NCI-H1930 (cell line): ENCODE measurements at regions not wholly inside any gene's neighbourhood (a gene's known extent, or its start where the extent isn't known, plus 50 kb on each side); places are given as distances from the start of the nearest gene placed in this dataset.
"Not testable (repeated sequence)": the region's sequence is repeated elsewhere in the genome, so short reads cannot be mapped to it uniquely, and the experiment has no call there.

Experiments
- DNase-seq, 2 experiments: peaks; one replicate each; lab custom pipeline; 2025; lab: John Stamatoyannopoulos, UW

DNA sequence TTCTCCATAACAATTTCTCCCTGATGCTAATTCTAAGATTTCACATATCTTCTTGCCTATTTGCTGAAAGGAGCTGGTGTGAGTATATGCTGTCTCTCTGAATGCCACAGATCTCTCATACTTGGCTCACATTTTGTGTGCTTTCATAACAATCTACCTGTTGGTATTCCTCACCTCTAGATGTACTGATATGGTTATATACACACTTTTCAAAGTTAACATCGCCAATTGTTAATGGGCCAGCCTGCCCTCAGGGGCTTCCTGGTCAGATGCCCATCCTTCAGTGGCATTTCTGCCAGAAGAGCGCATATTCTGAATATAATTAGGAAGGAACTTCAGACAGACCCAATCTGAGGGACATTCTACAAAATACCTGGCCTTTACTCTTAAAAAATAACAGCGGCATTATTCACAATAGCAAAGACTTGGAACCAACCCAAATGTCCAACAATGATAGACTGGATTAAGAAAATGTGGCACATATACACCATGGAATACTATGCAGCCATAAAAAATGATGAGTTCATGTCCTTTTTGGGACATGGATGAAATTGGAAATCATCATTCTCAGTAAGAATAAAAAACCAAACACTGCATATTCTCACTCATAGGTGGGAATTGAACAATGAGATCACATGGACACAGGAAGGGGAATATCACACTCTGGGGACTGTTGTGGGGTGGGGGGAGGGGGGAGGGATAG is 123.9 kb upstream of the FAT1 start:
- not testable (repeated sequence) for DNase-seq

DNA sequence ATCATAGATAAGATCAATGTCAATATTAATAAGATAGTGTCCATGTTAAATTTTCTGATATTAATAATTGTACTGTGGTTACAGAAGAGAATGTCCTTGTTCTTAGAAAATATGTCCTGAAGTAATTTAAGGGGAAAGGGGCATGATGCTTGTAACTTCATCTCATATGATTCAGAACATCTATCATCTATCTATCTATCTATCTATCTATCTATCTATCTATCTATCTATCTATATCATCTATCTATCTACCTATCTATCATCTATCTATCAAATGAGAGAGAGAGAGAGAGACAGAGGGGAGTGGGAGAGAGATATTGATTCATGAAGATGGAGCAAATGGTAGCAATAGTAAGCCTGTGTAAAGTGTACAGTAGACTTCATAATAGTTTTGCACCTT is 124.8 kb upstream of the FAT1 start:
- no peak for DNase-seq

DNA sequence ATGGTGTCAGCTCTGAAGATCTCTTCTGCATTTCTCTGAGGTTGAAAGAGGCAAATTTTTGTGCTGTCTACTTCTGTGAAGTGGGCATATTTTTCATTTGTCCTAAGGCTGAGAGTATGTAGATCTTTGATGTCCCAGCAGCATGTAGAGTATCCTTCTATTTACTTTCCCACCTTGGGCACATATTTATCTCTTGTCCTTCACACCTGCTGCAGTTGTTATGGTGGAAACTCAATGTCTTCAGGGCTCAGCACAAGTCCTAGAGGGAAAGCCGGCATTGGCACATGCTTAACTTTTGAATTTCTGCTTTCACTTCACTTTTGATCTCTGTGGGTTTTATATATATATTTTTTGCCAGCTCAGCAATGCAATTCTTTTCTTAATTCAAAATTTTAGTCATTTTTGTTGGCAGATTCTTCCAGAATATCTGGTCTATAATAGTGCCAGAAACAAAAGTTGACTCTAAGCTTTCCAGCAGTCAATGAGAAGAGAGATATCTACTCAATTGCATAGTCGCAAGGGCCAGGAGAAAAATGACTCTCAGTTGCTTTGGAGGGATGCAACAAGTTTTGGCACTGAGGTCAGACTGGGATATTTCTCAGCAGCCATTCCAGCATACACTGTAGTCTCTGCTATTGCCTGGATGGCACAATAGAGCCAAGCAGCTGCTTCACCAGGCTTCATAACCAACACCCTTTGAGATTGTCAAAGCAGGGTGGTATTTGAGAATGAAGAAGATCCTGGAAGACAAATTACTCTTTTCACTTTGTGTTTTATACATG is 127.8 kb upstream of the FAT1 start:
- DNase-seq, result no peak

DNA sequence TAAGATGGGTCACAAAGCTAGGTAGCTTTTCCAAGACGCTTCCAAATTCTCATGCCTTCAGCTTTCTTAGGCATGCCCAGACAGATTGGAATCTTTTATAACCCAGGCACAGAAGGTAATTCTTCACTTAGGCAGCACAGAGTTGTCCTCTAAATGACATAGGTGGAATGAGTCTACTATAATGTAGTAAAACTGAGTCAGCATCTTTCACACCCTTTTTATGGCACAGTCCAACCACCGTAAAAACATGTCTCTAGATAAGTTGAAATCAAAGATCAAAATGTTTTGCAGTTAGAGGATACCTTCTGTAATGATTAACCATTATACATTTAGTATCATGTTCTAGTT is 128.4 kb upstream of the FAT1 start:
- DNase-seq, result no peak

DNA sequence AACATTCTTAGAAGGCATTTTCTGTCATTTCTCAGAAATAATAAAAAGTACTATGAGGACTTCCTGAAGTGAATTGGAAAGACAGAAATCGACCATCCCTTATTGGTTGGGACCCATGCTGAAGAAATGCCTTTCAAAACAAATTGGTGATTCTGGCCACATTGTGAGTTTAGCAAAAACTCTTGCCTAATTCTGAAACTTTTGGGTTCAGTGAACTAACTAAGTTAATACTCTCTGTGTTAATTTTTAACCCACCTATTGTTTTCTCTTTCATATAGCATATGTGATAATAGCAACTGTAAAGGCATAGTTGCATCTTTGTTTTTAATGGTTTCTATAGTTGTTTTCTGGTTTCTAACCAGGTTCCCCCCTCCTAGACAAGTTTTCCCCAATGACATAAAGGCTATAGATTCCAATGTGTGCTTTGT is 129.3 kb upstream of the FAT1 start:
- DNase-seq, result no peak

DNA sequence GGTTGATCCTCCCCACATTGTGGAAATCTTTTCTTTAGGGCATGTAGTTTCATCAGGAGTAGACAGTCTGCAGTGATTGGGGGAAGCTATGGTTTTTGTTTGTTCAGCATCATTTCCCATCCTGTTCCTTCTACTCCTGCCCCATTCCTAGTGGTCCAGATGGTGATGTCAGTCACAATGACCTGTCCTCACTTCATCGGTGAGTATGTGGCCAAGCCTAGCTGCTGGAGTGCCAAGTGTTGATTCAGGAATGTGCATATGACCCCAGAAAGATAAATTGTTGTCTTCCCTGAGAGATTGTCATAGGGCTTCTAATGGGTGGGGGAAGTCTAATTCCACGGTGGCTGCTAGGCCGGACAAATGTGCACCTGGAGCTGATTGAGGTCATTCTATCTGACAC is 130.6 kb upstream of the FAT1 start:
- no peak for DNase-seq

DNA sequence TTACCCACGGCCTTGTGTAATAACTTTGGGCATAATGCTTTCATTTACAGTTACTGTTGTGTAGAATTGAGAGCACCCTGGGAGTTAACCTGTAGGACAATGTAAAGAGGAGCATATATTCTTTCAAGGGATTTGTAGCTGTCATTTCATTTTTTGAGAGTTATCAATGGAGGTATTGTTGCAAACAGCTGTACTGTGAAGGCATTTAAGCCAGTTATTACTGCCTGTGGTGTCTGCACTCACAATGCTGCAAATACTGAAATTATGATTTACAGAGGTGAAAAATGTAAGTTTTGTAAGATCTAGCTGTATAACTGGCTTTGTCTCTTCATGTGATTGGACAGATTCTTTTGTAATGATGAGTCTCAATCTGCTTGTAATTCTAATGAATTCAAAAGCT is 131.5 kb upstream of the FAT1 start:
- DNase-seq, result no peak

DNA sequence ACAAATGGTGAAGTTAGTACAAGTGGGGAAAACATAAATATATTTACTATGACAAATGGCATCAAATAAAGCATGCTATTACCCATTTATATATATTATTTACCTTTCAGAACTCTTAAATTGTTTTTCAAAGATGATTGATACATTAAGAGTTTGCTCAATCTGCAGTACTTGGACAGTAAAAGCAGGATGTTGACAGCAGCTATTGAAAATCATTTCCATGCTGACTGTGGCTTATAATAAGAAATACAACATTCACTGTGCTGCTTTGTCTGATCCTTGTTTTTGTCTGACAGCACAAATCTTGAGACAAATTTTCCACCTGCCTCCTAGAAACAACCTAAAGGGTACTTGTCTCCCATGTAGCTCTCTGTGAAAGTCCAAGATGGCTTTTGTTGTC is 134.1 kb upstream of the FAT1 start:
- no peak for DNase-seq

DNA sequence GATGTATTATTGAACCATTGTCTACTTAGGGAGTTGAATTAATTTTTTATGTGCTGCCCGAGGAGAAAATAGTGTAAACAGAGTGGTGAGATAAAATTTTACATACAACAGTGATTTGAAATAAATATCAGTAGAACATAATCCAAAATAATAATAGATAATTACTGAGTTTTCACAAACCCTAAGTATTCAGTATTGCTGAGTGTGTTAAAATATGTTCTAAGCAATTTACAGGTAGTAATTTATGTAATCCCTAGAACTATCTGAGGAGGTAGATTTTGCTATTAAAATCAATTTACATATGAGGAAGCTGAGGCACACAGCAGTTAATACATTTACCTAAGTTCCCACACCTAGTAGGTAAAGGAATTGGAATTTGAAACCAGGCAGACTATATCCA is 134.7 kb upstream of the FAT1 start:
- DNase-seq, result no peak

DNA sequence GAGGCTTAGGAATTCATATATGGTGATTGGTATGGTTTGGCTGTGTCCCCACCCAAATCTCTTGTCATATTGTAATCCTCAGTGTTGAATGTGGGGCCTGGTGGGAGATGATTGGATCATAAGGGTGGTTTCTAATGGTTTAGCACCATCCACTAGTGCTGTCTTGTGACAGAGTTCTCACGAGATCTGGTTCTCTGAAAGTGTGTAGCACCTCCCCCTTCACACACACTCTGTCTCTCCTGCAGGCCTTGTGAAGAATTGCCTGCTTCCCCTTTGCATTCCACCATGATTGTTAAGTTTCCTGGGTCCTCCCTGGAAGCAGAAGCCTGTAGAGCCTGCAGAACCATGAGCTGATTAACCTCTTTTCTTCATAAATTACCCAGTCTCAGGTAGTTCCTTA is 135.8 kb upstream of the FAT1 start:
- no peak for DNase-seq

DNA sequence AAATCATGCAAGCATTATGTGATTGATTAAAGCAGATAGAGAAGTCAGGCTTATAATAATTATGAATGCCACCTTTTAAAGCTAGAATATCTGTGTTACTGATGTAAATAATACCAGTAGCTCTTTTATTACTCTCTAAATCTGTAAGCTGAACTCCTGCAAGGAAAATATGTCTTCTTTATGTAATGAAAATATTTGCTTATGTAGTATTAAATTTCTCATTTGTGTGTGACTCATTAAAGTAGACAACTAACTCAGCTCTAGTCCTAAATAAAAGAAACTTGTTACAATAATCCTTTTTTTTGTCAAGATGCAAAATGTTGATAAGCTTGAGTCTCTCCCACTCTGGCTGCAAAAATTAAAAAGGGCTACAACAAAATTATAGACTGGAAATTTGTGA is 137.7 kb upstream of the FAT1 start:
- DNase-seq, result no peak

DNA sequence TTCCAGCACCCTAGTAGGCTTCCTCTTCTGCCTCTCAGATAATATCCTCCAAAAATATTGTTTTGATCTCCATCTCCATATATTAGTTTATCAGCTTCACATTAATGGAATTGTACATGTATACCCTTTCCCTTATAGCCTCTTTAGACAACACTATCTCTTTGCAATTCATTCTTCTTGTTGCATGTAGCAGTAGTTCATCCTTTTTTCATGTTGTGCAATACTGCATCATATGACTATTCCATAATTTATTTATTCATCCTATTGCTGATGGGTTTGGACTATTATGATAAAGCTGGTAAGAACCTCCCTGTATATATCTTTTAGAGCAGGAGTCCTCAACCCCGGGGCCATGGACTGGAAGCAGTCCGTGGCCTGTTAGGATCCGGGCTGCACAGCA is 148.2 kb upstream of the FAT1 start:
- DNase-seq, result no peak

DNA sequence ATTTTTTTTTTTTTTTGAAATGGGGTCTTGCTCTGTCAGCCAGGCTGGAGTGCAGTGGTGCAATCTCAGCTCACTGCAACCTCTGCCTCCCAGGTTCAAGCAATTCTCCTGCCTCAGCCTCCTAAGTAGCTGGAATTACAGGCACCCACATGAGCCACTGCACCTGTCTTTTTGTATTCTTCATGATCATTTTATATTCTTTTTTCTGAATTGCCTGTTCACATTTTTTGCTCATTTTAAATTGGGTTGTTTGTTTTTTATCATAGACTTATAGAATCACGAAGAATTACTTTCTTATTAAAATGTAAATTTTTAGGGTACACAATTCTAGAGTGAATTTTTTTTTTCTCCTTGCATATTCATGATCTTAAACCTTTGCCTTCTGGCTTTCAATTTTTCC is 149.4 kb upstream of the FAT1 start:
- DNase-seq, result not testable (repeated sequence)

DNA sequence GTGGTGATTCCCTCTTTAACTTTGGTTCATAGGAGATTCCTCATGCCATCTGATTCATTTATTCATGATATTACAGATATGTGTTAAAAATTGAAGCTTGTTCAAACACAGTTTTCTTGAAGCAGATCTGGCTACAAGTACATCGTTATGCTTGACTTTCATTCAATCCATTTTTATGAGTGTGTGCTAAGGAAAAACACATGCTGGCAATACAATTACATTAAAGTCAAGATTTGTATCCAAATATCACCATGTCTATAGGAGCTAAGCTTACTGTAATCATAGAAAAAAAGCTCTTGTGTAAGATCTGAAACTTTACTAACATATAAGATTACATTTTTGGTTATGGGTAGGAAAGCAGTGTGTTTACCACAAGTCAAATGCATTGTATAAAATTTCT is 151.8 kb upstream of the FAT1 start:
- DNase-seq, result no peak

DNA sequence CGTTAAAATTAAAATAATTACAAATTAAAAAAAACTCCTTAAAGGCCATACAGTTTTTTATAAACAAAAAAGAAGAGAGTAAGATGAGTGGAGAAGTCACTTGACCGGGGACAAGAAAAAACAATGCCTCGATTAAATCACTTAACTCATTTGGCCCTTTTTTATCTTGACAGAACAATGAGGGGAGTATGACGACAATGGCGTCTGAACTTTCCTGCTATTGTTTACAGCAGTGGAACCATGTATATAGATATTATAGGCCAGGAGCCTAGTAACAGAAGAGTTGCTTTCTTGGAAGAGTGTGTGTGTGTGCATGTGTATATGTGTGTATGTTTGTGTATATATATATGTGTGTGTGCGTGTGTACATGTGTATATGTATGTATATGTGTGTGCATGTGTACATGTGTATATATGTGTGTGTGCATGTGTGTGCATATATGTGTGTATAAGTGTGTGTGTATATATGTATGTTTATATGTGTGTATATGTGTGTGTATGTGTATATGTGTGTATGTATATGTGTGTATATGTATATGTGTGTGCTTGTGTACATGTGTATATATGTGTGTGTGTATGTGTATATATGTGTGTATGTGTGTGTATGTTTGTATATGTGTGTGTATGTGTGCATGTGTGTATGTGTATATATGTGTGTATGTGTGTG is 153.4 kb upstream of the FAT1 start:
- DNase-seq, result no peak

DNA sequence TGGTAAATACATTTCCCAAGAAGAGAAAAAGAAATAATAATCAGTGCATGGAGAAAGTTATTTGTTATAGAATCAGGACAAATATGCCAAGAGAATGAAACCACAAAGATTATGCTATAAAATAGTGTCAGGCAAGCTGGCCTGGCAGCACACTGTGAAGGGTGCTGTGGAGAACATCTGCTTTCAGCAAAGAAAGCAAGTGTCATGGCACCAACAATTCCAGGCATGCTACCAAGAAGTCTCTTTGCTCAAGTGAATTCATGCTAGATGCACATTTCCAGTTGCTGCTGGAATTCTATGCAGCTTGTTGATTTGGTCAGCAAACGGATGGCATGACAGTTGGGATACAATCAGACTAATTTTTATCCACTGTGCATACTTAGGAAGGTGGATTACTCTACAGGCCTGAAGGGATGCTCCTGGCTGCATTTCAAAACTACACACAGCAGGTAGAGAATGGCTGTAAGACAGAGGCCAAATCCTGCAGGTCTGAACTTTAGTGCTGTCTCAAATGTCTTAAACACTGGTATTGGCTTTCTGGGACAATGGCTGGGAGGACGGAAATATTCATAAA is 154.6 kb upstream of the FAT1 start:
- DNase-seq, result no peak

DNA sequence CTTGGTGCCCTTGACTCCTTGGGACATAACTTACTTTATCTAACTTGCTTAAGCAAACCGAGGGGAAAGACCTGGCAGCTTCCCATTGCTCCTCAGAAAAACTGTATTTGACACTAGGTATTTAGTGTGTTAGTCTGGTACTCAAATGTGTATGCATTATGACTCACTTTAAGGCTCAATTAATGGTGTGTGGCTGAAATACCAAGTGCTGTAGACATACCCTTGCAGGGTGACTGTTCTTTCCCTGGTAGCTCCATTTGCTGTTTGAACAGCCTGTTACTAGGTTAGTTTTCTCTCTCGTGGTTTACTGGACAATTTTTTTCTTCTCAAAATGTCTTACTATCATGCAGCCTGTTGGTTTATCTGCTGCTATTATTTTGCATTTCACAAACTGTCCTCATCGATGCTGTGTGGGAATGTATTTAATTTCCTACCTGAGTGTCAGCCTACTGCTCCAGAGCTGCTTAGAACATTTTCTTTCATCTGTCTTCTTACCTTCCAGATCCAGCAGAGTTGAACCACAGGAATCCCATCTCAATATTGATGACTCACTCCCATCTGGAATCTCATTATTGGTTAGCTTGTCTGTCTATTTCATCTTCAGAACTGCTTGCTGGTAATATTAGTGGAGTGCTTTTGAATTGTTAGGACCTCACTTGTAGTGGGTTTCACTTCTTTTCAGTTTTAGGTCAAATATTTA is 158.0 kb upstream of the FAT1 start:
- no peak for DNase-seq

DNA sequence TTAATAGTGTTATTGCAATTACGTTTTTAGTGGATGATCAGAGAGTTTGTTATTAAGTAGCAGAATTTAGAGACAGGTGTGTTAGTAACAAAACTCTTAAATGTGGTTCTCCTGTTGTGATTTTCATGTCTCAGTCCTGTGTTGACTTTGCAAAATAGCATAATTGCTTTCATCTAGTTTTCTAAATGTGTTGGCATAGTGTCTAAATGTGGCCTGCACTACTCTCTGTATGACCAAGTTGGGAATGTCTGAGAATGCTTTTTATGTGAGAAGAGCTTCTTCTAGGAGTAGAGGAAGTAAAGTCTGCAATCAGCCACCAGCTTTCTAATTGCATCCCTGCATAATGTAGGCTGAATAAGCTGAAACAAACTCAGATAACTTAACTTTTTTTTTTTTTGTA is 158.6 kb upstream of the FAT1 start:
- DNase-seq, result no peak

DNA sequence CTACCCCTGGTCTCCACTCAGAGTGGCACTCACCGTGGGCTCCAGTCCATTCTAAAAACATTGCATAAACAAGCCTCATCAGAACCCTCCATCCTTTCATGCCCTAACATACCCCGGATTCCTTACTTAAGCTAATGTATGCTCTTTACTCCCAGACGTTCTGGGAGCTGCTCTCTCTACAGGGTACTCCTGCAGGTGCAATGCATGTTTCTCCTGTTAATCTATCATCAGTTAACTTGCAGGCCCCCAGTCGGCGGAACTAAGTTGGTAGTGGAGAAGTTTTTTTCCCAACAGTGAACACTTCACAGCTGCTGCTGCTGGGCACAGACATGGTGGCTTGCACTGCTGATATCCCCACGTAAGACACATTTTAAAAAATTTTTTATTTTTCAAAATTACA is 161.6 kb upstream of the FAT1 start:
- DNase-seq, result no peak

DNA sequence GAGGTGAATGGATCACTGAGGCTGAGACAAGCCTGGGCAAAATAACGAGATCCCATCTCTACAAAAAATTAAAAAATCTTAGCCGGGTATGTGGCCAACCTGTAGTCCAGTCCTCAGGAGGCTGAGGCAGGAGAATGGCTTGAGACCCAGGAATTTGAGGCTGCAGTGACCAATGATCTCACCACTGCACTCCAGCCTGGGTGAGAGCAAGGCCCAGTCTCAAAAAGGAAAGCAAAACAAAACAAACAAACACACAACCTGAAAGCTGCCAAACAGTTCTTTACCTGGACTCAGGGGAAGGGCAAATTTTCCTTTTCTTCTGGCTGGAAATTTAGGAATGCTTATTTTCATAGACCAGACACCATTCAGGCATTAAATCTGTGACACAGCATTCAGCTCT is 163.1 kb upstream of the FAT1 start:
- no peak for DNase-seq

DNA sequence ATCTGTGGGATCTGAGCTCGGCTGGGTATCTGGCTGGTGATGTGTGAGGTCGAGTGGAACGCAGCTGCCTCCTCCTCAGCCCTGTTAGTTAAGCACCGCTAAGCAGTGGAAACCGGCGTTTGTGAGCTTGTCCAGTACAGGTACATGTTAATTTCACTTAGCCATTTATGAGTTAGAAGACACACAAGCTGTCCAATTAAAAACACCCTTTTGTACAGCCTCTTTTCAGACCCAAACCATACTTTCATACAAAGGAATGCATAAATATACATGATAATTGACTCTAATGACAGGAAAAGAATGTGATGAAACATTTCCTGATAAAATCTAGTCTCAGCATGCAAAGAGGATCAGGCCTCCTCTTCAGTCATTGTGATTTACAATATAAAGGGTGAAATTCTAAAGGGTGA is 163.6 kb upstream of the FAT1 start:
- DNase-seq, result no peak

DNA sequence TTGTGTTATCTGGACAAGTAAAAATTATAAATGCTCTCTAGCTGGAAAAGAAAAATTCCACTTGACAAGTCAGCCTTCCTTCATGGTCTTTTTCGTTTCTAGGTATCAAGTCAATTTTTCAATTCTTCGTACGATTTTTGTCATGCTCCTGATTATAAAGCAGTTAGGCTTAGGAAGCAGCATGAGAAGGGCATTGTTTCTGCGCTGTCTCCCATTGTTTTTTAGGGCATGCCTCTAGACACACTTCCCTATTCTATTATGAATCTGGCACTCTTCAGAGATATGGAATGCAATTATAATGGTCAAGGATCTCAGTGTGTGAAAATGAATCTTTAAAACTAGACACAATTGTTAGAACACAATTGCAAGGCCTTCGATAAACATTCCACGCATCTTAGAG is 164.1 kb upstream of the FAT1 start:
- DNase-seq, result no peak
